GM18517 (cell line): ENCODE measurements at regions not wholly inside any gene's neighbourhood (a gene's known extent, or its start where the extent isn't known, plus 50 kb on each side); places are given as distances from the start of the nearest gene placed in this dataset.
"Not testable (repeated sequence)": the region's sequence is repeated elsewhere in the genome, so short reads cannot be mapped to it uniquely, and the experiment has no call there.

Experiments
- ATAC-seq: cut with Tn5 transposase; IDR thresholded peaks from one replicate; pipeline ENCODE4 v1.9.1; 2021; ENCODE audit warnings: mild to moderate bottlenecking, moderate library complexity; ENCODE audit not compliant: unreplicated experiment

GRCh38 chr5:162762119-162762518 is 675.3 kb upstream of the CCNG1 start:
- ATAC-seq, result no peak

GRCh38 chr5:162769019-162769418 is 668.4 kb upstream of the CCNG1 start:
- no peak for ATAC-seq

- no peak for ATAC-seq
Measured at GRCh38 chr5:162785673-162786072, 651.7 kb upstream of the CCNG1 start.

GRCh38 chr5:162786234-162786633 is 651.2 kb upstream of the CCNG1 start:
- no peak for ATAC-seq

DNA sequence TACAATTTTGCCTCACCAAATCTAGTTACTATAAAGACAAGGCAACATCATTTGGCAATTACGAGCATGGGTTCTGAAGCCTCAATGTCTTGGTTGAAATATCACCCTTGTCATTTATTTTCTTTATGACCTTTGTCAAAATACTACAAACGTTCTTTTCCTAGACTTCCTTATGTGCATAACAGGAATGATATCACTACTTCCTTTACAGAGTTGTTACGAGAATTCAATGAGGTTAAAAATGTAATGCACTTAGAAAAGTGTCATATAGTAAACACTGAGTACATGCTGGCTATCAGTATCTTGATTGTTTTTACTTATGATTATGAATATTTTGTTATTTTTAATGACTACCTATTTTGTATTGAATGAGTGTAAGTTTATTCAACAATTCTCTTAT is 640.9 kb upstream of the CCNG1 start:
- ATAC-seq, result no peak

- ATAC-seq, result no peak
Measured at GRCh38 chr5:162800301-162800700, 637.1 kb upstream of the CCNG1 start.

- no peak for ATAC-seq
Measured at GRCh38 chr5:162801235-162801634, 636.2 kb upstream of the CCNG1 start.

GRCh38 chr5:162806195-162806594 is 631.2 kb upstream of the CCNG1 start:
- ATAC-seq, result no peak

GRCh38 chr5:162811071-162811470 is 626.3 kb upstream of the CCNG1 start:
- ATAC-seq, result no peak

GRCh38 chr5:162816816-162817215 is 620.6 kb upstream of the CCNG1 start:
- ATAC-seq, result no peak

DNA sequence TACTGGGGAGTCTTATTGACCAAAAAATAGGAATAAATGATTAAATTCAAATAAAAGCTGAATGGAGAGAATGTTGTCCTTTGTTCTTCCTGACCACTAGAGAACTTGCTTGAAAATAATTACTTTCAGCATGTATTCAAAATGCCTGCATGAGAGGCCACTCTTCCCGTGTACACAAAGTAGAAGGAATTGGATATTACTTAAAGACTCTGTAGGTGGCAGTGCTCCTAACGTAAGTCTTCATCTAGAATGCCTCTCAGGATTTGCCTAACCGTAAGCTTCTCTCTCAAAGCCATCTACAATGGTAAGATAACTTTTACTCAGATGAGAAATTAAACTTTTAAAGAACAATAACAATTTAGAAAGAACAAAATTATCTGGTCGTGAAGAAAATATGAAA is 620.0 kb upstream of the CCNG1 start:
- ATAC-seq, result no peak

- ATAC-seq, result not testable (repeated sequence)
Measured at GRCh38 chr5:162821664-162822063, 615.7 kb upstream of the CCNG1 start.

DNA sequence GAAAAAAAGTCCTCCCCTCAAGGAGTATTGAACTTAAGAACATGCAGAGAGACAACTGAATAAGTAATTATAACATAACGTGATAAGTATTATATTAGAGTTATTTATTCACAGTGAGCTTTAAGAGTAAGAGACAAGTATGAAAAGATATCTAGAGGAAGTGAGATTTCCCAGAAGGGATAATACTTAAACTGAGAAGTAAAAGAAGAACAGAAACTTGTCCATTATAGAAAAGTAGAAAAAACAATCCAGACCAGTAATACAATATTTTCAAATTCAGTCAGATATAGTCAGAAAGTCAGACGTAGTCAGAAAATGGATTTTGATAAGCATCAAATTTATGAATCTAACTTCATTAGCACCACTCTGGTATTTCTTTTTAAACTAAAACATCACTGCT is 613.0 kb upstream of the CCNG1 start:
- ATAC-seq, result peak; percentile 89

DNA sequence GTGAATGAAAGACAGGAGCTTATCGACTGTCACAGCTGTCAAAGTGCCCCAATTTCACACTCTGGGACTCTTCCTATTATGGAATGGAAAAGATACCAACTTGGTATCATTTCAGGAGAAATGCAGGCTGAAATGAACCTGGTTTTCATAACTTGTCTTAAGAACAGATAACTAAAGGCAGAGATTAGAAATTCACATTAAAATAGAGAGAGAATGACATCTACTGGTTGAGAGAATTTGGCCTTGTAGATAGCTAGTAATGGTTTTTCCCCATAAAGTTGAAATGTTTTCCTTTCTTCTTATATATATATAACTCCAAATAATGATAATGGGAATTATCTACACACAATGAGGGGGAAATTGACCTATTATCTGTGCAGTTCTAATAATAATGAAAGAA is 600.2 kb upstream of the CCNG1 start:
- ATAC-seq, result no peak

DNA sequence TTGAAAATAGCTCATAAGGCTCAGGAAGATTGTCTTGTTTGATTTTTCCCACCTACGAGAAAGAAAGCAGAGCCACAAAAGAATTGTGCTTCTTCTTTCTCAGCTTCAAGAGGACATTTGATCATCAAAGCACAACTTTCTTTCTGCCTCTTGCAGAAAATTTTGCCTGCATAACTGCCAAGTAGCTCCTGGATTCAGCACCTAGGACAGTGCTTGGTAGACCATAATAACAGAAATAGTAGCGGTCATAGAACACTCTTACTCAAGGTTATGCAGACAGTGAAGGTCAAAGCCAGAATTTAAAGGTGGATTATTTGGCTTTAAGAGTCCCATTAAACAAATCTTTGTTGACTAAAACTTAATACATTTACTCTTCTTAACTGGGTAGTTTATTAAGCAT is 594.7 kb upstream of the CCNG1 start:
- ATAC-seq, result no peak

DNA sequence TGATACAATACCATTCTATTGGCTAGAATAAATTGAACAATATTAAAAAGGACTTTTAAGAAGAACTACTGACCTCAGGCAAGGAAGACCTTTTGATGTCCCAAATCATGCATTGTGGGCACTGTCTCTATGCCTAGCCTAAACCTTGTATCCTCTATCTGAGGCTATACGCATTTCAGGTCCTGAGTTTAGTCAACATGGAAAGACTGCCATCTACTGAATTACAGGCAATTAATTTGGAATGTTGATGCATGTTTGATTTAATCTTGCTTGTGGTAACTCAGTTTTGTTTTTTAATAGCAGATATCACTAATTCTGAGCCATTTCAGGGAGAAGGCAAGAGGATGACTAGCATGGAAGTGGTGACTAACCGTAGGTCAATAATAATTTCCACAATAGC is 585.3 kb upstream of the CCNG1 start:
- ATAC-seq, result no peak

GRCh38 chr5:162858770-162859169 is 578.6 kb upstream of the CCNG1 start:
- no peak for ATAC-seq

- ATAC-seq, result no peak
Measured at GRCh38 chr5:162870966-162871365, 566.4 kb upstream of the CCNG1 start.

DNA sequence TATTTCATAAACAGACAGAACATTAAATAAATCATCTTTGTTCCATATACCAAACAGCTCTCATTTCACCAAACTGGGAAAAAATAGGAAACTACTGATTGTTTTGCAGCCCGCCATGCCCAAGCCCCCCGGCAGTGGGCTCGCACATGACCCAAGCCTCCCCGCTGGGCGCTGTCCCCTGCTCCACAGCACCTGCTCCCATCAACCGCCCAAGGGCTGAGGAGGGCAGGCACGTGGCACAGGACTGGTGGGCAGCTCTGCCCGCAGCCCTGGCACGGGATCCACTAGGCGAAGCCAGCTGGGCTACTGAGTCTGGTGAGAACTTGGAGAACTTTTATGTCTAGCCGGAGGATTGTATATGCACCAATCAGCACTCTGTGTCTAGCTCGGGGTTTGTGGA is 554.8 kb upstream of the CCNG1 start:
- no peak for ATAC-seq

GRCh38 chr5:162886717-162887116 is 550.7 kb upstream of the CCNG1 start:
- no peak for ATAC-seq

DNA sequence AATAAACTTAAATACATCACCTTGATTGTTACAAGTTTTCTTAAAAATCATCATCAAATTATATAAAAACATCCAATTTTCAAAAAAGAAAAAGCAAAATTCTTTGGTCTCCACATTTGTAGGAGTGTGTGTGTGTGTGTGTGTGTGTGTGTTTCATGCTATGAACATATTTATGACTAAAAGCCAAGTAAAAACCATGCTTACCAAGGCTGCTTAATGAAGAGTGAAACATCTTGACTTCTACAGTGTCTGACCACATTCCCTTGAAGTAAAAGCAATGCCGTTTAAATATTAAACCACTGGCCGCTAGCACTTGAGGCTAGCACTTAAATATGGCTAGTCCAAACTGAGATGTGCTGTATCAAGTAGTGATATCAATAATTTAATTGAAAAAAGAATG is 549.1 kb upstream of the CCNG1 start:
- no peak for ATAC-seq

GRCh38 chr5:162911873-162912272 is 525.5 kb upstream of the CCNG1 start:
- ATAC-seq, result no peak

GRCh38 chr5:162916368-162916767 is 521.0 kb upstream of the CCNG1 start:
- no peak for ATAC-seq

DNA sequence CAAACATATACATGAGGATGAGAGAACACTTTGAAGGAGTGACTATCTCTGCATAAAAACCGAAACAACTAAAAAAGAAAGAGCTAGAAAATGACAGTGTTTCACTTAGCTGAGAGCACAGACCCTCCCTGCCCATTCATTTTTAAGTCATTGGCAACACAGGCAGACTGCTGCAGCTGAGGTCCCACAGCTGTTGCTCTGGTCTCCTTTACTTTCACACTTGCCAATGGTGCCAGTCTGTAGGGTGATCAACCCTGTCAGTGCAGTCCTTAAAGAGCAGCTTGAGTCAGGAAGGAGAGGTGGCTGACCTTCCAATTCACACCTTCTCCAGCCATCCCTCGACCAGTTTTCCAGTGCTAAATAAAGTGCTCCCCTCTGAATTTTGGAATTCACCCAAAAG is 508.3 kb upstream of the CCNG1 start:
- no peak for ATAC-seq
